SU-DHL-6 (cell line): ENCODE measurements at regions not wholly inside any gene's neighbourhood (a gene's known extent, or its start where the extent isn't known, plus 50 kb on each side); places are given as distances from the start of the nearest gene placed in this dataset.

Experiments used
- EZH2phosphoT487 ChIP-seq: fragments of 200-600 bp; sonication (generic), shearing (Covaris generic); conservative IDR thresholded peaks from 2 replicates; pipeline ENCODE4 v1.6.1; 2018; ENCODE audit warnings: mild to moderate bottlenecking, antibody characterized with exemption, low read length, moderate library complexity, mixed read lengths
- TF ChIP-seq, protein P1 (sequence below): fragments of 200-600 bp; sonication (generic); IDR thresholded peaks from one replicate; pipeline ENCODE4 v1.5.1; 2017; ENCODE audit warnings: antibody characterized with exemption, mild to moderate bottlenecking, low read length, moderate library complexity; ENCODE audit not compliant: insufficient read depth, poor library complexity, severe bottlenecking

DNA sequence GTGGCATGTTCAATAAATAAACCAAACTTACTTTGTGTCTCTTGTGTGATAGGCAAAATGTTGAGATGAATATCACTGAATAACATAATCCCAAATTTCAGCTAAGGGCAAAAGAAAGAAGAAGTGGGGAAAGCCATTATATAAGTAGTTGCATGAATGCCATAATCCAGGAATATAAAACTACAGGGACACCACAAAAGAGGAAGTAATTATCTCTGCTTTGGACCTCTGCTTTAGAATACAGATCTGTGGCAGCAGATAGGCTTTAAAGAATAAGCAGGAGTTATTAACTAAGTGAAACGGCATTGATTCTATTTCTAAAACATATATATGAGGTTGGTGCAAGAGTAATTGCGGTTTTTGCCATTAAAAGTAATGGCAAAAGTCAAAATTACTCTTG is 288.5 kb upstream of the SNX7 start:
- TF ChIP-seq, protein P1, sequence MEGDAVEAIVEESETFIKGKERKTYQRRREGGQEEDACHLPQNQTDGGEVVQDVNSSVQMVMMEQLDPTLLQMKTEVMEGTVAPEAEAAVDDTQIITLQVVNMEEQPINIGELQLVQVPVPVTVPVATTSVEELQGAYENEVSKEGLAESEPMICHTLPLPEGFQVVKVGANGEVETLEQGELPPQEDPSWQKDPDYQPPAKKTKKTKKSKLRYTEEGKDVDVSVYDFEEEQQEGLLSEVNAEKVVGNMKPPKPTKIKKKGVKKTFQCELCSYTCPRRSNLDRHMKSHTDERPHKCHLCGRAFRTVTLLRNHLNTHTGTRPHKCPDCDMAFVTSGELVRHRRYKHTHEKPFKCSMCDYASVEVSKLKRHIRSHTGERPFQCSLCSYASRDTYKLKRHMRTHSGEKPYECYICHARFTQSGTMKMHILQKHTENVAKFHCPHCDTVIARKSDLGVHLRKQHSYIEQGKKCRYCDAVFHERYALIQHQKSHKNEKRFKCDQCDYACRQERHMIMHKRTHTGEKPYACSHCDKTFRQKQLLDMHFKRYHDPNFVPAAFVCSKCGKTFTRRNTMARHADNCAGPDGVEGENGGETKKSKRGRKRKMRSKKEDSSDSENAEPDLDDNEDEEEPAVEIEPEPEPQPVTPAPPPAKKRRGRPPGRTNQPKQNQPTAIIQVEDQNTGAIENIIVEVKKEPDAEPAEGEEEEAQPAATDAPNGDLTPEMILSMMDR = no peak
- TF ChIP-seq EZH2phosphoT487 = no peak
